NCI-H446 (cell line): ENCODE measurements at regions not wholly inside any gene's neighbourhood (a gene's known extent, or its start where the extent isn't known, plus 50 kb on each side); places are given as distances from the start of the nearest gene placed in this dataset.
"Not testable (repeated sequence)": the region's sequence is repeated elsewhere in the genome, so short reads cannot be mapped to it uniquely, and the experiment has no call there.

Experiments
- DNase-seq, 2 experiments: peaks; one replicate each; lab custom pipeline; 2025; lab: John Stamatoyannopoulos, UW

DNA sequence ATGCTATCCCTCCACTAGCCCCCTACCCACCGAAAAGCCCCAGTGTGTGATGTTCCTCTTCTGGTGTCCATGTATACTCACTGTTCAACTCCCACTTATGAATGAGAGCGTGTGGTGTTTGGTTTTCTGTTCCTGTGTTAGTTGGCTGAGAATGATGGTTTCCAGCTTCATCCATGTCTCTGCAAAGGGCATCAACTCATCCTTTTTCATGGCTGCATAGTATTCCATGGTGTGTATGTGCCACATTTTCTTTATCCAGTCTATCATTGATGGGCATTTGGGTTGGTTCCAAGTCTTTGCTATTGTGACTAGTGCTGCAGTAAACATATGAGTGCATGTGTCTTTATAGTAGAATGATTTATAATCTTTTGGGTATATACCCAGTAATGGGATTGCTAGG is 599.3 kb upstream of the B3GAT1 start:
- DNase-seq: not testable (repeated sequence)

- DNase-seq: no peak
Measured at GRCh38 chr11:135009125-135009524, 597.1 kb upstream of the B3GAT1 start.

DNA sequence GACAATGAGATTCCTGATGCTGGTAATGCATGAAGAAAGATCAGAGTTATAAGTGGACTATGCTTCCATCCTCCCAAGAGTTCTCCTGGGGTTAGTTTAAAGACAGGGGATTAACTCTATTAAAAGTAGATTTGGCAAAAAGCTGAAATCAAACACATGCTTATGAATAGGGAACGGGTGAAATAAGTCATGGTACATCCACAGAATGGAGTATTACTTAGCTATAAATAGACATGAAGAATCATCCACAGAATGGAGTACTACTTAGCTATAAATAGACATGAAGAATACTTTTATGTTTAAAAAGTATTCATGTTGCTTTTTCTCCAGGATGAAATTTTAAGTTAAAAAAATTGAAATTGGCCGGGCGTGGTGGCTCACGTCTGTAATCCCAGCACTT is 596.4 kb upstream of the B3GAT1 start:
- no peak for DNase-seq

- DNase-seq: no peak
Measured at GRCh38 chr11:135008001-135008405, 596.0 kb upstream of the B3GAT1 start.

DNA sequence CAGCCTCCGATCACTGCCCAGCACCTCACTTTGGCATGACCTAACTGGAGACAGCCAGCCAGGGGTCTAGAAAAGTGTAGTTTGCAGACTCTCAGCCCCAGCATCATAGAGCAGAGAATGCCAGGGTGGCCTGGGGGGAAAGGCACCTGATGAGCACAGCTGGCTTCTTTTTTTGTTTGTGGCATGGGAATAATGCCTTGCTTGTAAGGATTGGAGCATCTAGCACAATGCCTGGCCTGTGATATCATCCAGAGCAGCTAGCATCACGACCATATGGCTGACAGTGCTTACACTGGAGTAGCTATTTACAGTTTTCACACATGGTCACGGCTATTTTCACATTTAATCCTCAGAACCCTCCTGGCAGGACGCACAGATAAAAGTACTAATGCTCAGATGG is 594.8 kb upstream of the B3GAT1 start:
- no peak for DNase-seq

GRCh38 chr11:135004495-135004894 is 592.5 kb upstream of the B3GAT1 start:
- DNase-seq: no peak

DNA sequence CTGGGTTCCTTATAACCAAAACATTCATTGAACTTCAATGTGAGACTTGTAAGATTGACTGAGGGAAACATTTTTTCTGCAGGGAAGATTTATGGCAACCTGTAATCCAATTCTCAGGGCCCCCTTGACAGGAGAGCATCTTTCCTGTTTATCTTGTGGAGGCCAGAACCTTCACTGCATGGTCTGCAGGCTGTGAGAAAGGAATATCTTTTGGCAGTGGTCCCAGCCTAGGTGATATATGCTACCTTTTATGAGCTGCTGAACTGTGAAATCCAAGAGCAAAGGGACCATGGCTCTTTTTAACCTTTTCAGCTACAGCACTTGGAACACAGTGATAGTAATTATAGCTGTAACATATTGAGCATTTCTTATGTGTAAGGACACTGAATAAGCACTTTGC is 590.2 kb upstream of the B3GAT1 start:
- DNase-seq: no peak

GRCh38 chr11:135001581-135001980 is 589.5 kb upstream of the B3GAT1 start:
- no peak for DNase-seq

GRCh38 chr11:135001065-135001464 is 589.0 kb upstream of the B3GAT1 start:
- DNase-seq: not testable (repeated sequence)

DNA sequence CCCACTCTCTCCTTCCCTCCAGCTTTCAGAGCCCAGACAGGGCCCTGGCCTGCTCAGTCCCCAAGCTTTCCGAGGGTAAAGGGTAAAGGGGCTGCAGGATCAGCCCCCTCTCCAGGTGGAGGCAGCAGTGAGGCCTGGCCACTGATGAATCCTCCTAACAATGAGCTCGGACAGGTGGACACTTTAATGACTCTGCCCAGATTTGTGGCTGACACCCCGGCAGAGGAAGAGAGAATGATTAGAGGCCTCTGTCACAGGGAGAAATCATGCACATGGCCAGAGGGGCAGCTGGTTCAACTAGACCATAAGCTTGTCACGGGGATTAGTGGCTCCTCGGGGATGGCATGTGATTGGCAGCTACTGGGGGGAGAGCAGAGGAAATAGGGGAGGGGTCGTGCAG is 587.5 kb upstream of the B3GAT1 start:
- DNase-seq: no peak

GRCh38 chr11:134997652-134998320 is 585.7 kb upstream of the B3GAT1 start:
- DNase-seq: no peak

DNA sequence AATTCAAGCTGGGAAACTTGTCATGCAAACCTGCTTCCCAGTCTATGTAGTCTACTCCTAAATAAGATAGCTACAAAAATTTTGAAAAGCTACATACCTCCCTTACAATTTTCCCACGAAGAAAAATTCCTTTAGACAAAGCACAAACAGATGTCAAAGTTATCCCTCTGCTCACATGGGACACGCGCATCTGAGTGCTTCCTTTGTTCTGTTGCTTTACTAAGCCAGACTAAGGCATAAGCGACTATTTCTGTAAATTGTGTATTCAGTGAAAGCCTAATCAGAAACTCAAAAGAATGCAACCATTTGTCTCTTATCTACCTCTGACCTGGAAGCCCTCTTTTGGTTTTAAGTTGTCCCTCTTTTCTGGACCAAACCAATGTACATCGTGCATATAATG is 583.7 kb upstream of the B3GAT1 start:
- DNase-seq: no peak

GRCh38 chr11:134994431-134994830 is 582.4 kb upstream of the B3GAT1 start:
- no peak for DNase-seq

DNA sequence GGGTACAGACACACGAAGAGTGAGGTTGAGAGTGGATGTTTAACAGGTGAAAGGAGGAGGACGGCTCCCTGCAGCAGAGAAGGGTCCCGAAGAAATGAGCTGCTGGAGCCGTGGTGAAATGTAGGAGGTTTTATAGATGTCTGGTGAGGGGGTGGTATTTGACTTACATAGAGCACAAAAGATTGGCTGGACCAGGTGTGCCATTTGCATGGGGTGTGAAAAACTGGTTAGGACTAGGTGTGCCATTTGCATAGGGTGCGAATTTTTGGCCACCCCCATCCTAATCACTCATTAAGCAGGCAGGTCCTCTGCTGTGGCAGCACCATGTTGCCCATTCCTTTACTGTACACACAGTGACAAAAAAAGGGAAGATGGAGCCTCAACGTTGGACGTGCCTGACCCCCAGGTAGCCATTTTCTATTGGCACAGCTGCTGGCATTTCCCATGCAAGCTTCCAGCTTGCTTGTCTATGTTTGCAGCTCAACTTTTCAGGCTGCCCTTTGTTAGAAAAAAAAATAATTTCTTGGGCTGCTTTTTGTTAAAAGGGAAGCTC is 581.7 kb upstream of the B3GAT1 start:
- DNase-seq: no peak

DNA sequence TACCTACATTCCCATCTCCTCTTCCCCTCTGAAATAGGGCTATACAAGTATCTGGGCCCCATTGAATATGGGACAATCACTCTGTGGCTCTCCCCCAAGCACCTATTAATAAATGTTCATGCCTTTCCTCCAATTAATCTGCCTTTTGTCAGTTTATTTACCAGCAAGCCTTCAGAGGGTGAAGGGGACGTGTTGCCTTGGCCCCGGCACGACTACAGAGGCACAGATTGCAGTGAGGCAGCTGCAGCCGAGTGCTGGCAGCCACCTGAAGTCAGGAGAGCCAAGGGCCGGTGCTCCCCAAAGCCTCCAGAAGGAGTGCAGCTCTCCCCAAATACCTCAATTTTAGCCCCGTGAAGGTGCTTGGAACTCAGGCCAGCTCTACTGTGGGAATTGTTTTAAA is 580.9 kb upstream of the B3GAT1 start:
- DNase-seq: no peak

GRCh38 chr11:134988495-134988894 is 576.5 kb upstream of the B3GAT1 start:
- no peak for DNase-seq

- no peak for DNase-seq
Measured at GRCh38 chr11:134987822-134988221, 575.8 kb upstream of the B3GAT1 start.

DNA sequence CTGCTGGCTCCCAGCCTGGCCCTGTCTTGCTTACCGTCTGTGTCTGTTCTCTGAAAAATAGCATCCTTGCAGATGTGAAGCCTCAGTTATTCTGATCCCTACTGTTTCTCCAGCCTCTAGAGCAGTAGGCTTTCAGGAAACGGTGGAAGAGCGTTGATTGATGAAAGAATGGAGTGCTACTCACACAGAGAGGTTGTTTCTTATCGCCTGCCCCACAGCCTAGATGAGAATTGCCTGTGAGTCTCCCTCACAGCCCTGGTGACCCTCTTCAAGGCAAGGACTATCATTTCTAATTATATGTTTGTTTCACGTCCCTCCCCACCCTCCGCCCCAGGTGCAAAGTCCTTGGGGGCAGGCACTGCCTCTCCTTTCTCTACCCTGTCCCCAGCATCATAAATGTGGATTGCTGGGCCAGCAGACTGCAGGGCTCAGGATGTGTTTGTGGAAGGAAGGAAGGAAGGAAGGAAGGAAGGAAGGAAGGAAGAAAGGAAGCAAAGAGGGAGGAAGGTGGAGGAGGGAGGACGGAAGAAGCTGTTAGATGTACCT is 575.3 kb upstream of the B3GAT1 start:
- no peak for DNase-seq

- DNase-seq: no peak
Measured at GRCh38 chr11:134984421-134984820, 572.4 kb upstream of the B3GAT1 start.

DNA sequence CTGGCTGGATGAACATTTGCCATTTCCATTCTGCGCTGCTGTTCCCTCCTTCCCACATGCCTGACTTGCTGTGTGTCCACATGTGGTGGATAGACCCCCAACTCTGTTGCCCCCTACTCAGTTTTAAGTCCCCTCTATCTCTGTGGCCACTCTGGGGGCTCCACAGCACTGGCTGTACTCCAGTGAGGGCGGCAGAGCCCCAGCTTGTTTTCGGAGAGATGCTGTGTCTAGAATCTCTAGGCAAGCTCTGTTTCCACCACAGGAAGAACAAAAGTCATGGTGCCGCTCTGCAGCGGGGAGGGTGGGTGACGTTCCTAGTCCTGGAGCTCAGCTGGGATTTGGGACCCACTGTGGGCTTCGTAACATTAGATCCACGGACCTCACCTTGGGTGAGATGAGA is 570.4 kb upstream of the B3GAT1 start:
- not testable (repeated sequence) for DNase-seq

DNA sequence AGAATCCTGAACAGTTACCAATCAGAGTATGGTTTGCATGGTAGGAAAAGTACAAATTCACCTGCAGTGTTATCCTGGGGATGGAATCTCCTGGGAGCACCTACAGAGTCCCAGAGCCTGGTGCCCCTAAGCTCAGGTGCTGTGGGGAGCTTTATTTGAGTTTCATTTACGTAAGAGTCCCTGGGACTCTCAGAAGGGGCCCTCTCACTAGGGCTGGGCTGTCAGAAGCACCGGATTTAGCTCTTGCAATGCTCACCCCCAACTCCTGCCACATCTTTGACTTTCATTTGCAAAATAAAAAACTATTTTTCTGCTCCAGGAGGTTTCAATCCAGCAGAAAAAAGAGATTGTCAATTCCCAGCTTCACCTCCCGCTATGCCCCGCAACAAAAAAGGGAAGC is 569.8 kb upstream of the B3GAT1 start:
- DNase-seq: no peak

DNA sequence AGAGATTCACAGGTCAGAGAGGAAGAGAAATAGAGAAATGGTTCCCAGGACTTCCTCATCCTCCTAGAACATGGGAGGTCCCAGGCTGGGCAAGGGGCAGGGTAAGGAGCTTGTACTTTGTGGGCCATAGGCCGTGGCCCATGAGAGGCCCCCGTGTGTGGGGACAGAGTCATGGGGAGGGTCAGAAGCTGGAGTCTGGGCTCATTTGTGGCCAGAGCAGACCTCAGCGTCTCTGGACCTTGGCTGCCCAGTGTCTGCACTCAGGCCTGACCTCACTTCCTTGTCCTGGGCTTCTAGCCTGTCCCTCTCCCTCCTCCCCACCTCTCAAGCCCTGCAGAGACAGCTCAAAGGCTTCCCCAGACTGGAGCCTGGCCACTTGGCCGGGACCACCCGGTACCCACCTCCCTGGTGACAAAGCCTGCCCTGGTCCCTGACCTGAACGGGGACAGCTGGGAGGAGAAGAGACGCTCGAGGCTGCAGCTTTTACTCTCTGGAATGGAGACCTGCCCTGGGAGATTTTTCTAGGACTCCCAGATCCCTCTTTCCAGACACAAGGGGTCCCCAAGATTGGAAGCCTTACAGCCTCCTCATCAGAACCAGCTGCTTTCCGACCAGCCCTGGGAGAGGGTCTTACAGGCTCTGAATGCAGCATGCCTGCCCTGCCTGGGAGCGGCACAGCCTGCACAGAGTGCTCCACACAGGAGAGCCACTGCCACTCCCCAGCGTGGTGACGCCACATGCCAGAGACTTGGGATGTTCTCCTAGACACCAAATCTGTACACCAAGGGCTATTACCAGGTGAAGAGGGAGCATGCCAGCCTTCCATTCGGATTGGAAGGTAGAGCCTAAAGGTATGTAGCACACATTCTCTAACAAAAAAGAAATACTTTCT is 569.0 kb upstream of the B3GAT1 start:
- DNase-seq: no peak

GRCh38 chr11:134979089-134979457 is 567.0 kb upstream of the B3GAT1 start:
- DNase-seq: not testable (repeated sequence)
